ENCODE measurements at regions not wholly inside any gene's neighbourhood (a gene's known extent, or its start where the extent isn't known, plus 50 kb on each side); places are given as distances from the start of the nearest gene placed in this dataset.

GRCh38 chr10:124305131-124305530 is 113.6 kb downstream of the OAT start:
- POLR2A ChIA-PET: no interaction called here
- Histone ChIP-seq H3K4me1 (ENCODE audit: control insufficient read depth in 1 of 2, insufficient read depth in 2 of 2, low read length in 2 of 2) (no peaks in the 10 kb centered on the region), H3K9me2 (ENCODE audit: insufficient read depth) (0 out of 2 replicates have a peak, but pooled peaks cover 3% of the 10 kb centered on the region), H2AFZ (ENCODE audit: low read depth, low read length, poor library complexity, severe bottlenecking) (no peak overlapping the region), H3K79me2 (ENCODE audit: insufficient read depth, low read length) (no peaks in the 10 kb centered on the region), H3K27ac (ENCODE audit: low read depth, low read length) (no peak overlapping the region), H3K36me3 (ENCODE audit: control insufficient read depth in 1 of 2, insufficient read depth in 2 of 2, low read length in 2 of 2) (no peaks in the 10 kb centered on the region), H3K9ac (ENCODE audit: low read length) (no peak overlapping the region), H3K4me2 (ENCODE audit: low read length) (no peak overlapping the region), H3K4me3 (replicated peaks in 1 of 2; ENCODE audit: low read depth in 1 of 2, low read length in 2 of 2) (no peak overlapping the region), H4K20me1 (ENCODE audit: insufficient read depth) (no peaks in the 10 kb centered on the region), H3K9me3 (ENCODE audit: control insufficient read depth in 1 of 2, insufficient read depth in 1 of 2, low read depth in 1 of 2, low read length in 2 of 2) (peaks cover 10 to 11% of the 10 kb centered on the region in 2 experiments; a peak in 2 of 4 replicates), H3K27me3 (ENCODE audit: insufficient read depth, low read length) (no peaks in the 10 kb centered on the region)
- RAD21 ChIA-PET (ENCODE audit: low non-redundant PET in 1 of 2, low total read pairs in 2 of 2, uncharacterized antibody in 2 of 2, unreplicated experiment in 2 of 2): no interaction called here
- no peak for DNase-seq (ENCODE audit: low read depth, low spot score)
- no peak for TF ChIP-seq MAX (IDR thresholded peaks at IDR 0.05)
- no peak for TF ChIP-seq POLR2A (IDR thresholded peaks at IDR 0.05; ENCODE audit: borderline replicate concordance, extremely low read depth, insufficient read depth, insufficient read length)
- BruUV-seq (replicated peaks): no TSS peak
- intact Hi-C loops (cut with micrococcal nuclease): no loop called here
- ATAC-seq: no peak
- CTCF ChIA-PET: no interaction called here

- POLR2A ChIA-PET: no interaction called here
- H3K27ac ChIP-seq (ENCODE audit: low read depth, low read length): no peak overlapping the region
- H3K36me3 ChIP-seq (ENCODE audit: control insufficient read depth in 1 of 2, insufficient read depth in 2 of 2, low read length in 2 of 2): no peaks in the 10 kb centered on the region
- no peak for DNase-seq (ENCODE audit: low read depth, low spot score)
- no peaks in the 10 kb centered on the region for H3K79me2 ChIP-seq (ENCODE audit: insufficient read depth, low read length)
- no peak for ATAC-seq
- H2AFZ ChIP-seq (ENCODE audit: low read depth, low read length, poor library complexity, severe bottlenecking): no peak overlapping the region
- H3K9me3 ChIP-seq (ENCODE audit: control insufficient read depth in 1 of 2, insufficient read depth in 1 of 2, low read depth in 1 of 2, low read length in 2 of 2): peaks cover 15 to 16% of the 10 kb centered on the region in 2 experiments; a peak in 2 of 4 replicates
- no peak for TF ChIP-seq CBX3 (IDR thresholded peaks at IDR 0.05; ENCODE audit: low read depth)
- H3K4me2 ChIP-seq (ENCODE audit: low read length): no peak overlapping the region
- H3K4me3 ChIP-seq (replicated peaks in 1 of 2; ENCODE audit: low read depth in 1 of 2, low read length in 2 of 2): no peak overlapping the region
- 0 out of 2 replicates have a peak, but pooled peaks cover 3% of the 10 kb centered on the region for H3K9me2 ChIP-seq (ENCODE audit: insufficient read depth)
- intact Hi-C loops (cut with micrococcal nuclease): no loop called here
- H3K27me3 ChIP-seq (ENCODE audit: insufficient read depth, low read length): no peaks in the 10 kb centered on the region
- no TSS peak for BruUV-seq (replicated peaks)
- CTCF ChIA-PET: no interaction called here
- RAD21 ChIA-PET (ENCODE audit: low non-redundant PET in 1 of 2, low total read pairs in 2 of 2, uncharacterized antibody in 2 of 2, unreplicated experiment in 2 of 2): no interaction called here
- H3K9ac ChIP-seq (ENCODE audit: low read length): no peak overlapping the region
- H3K4me1 ChIP-seq (ENCODE audit: control insufficient read depth in 1 of 2, insufficient read depth in 2 of 2, low read length in 2 of 2): no peaks in the 10 kb centered on the region
- H4K20me1 ChIP-seq (ENCODE audit: insufficient read depth): no peaks in the 10 kb centered on the region
These were observed 114.9 kb downstream of the OAT start for GRCh38 chr10:124303662-124304418.
